ENCODE measurements at regions not wholly inside any gene's neighbourhood (a gene's known extent, or its start where the extent isn't known, plus 50 kb on each side); places are given as distances from the start of the nearest gene placed in this dataset.

DNA sequence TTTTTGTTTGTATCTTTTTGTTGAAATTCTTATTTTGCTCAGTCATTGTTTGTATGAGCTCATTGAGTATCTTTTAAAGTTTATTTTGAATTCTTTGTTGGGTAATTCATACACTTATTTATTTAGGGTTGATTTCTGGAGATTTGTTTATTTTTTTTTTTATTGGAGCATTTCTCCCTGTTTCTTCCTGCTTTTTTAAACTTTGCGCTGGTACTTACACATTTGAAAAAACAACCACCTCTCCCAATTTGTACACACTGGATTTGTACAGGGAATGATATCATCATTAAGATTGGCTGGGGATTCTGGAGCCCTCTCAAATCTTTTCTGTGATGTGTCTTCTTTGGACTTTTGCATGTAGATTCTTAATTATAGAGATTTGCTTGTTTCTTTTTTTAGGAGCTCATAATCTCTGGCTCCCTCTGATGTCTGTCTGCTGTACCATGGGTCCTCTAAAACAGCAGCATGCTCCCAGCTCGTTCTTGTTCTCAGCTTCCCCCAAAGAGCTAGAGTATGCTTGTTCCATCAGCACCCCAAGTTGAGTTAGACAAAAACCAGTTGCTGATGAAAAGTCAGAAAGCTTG, 310.7 kb downstream of the DUSP10 start:
- TF ChIP-seq, protein P1, sequence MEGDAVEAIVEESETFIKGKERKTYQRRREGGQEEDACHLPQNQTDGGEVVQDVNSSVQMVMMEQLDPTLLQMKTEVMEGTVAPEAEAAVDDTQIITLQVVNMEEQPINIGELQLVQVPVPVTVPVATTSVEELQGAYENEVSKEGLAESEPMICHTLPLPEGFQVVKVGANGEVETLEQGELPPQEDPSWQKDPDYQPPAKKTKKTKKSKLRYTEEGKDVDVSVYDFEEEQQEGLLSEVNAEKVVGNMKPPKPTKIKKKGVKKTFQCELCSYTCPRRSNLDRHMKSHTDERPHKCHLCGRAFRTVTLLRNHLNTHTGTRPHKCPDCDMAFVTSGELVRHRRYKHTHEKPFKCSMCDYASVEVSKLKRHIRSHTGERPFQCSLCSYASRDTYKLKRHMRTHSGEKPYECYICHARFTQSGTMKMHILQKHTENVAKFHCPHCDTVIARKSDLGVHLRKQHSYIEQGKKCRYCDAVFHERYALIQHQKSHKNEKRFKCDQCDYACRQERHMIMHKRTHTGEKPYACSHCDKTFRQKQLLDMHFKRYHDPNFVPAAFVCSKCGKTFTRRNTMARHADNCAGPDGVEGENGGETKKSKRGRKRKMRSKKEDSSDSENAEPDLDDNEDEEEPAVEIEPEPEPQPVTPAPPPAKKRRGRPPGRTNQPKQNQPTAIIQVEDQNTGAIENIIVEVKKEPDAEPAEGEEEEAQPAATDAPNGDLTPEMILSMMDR (IDR thresholded peaks at IDR 0.05): no peak
- TF ChIP-seq POLR2A (IDR thresholded peaks at IDR 0.05): no peak

Data from thyroid gland (tissue), 4 donors.